Panc1 (cell line): ENCODE measurements at regions not wholly inside any gene's neighbourhood (a gene's known extent, or its start where the extent isn't known, plus 50 kb on each side); places are given as distances from the start of the nearest gene placed in this dataset.

Experiments used
- ATAC-seq: fragments of 200-7000 bp; cut with Tn5 transposase; 2 replicates; pipeline ENCODE4 v1.9.1; 2020; ENCODE audit warnings: mild to moderate bottlenecking, moderate library complexity
- BruUV-seq: library from RNA; stranded (reverse); fragments of 400-500 nt; replicated peaks from 2 replicates; lab custom pipeline; 2021; lab: Mats Ljungman, UMichigan
- CTCF ChIA-PET: fragments of 300-600 bp; sonication (Branson Sonifier 250); formaldehyde crosslinking; loops from one replicate; lab custom pipeline; 2022; ENCODE audit warnings: antibody characterized with exemption; lab: Charles Lee
- POLR2A ChIA-PET: fragments of 300-600 bp; sonication (Branson Sonifier 250); formaldehyde crosslinking; loops from one replicate; lab custom pipeline; 2022; ENCODE audit warnings: antibody characterized with exemption; lab: Charles Lee
- DNase-seq: peaks from one replicate; pipeline ENCODE4 v3.0.0-alpha.2; 2010; ENCODE audit warnings: low read depth, low spot score
- H3K27ac ChIP-seq: 2 replicates; pipeline ENCODE4 v1.5.1; 2011; ENCODE audit warnings: mild to moderate bottlenecking, low read length, inconsistent platforms
- H3K27me3 ChIP-seq: fragments of 200-500 bp; sonication (Bioruptor generic); 2 replicates; pipeline ENCODE4 v1.6.0; 2014; ENCODE audit warnings: low read length, inconsistent platforms; ENCODE audit not compliant: control insufficient read depth, insufficient read depth
- H3K36me3 ChIP-seq: fragments of 200-500 bp; sonication (Bioruptor generic); 2 replicates; pipeline ENCODE4 v1.5.1; 2014; ENCODE audit warnings: inconsistent platforms, mild to moderate bottlenecking, low read length, moderate library complexity; ENCODE audit not compliant: control insufficient read depth, insufficient read depth
- H3K4me1 ChIP-seq: 2 replicates; pipeline ENCODE4 v1.5.1; 2011; ENCODE audit warnings: inconsistent platforms, mild to moderate bottlenecking, low read length, moderate library complexity; ENCODE audit not compliant: control insufficient read depth, insufficient read depth
- H3K4me3 ChIP-seq, 2 experiments: 2 replicates each; pipeline ENCODE4 v1.5.1; 2011 to 2012; ENCODE audit warnings: low read depth in 2 of 2, low read length in 2 of 2, mild to moderate bottlenecking in 2 of 2, inconsistent platforms in 1 of 2, moderate library complexity in 1 of 2
- H3K9me3 ChIP-seq: fragments of 200-500 bp; sonication (Bioruptor generic); 2 replicates; pipeline ENCODE4 v1.5.1; 2014; ENCODE audit warnings: low read depth, mild to moderate bottlenecking, inconsistent platforms, low read length, moderate library complexity; ENCODE audit not compliant: control insufficient read depth, insufficient read depth
- CTCF ChIP-seq: fragments of 450-650 bp; IDR thresholded peaks from 2 replicates; pipeline ENCODE4 v1.5.1; 2017; ENCODE audit warnings: mild to moderate bottlenecking
- POLR2AphosphoS5 ChIP-seq: IDR thresholded peaks from 2 replicates; pipeline ENCODE4 v1.6.1; 2012; ENCODE audit warnings: mild to moderate bottlenecking, low read depth, low read length, moderate library complexity
- REST ChIP-seq, 2 experiments: IDR thresholded peaks; 2 replicates each; pipeline ENCODE4 v1.6.1; 2011 to 2012; ENCODE audit warnings: low read depth in 2 of 2, control low read depth in 1 of 2, low read length in 1 of 2, mild to moderate bottlenecking in 1 of 2, moderate library complexity in 1 of 2; ENCODE audit not compliant: insufficient read depth in 1 of 2
- SIN3A ChIP-seq: IDR thresholded peaks from 2 replicates; pipeline ENCODE4 v1.6.1; 2012; ENCODE audit warnings: low read depth, mild to moderate bottlenecking, low read length, moderate library complexity, borderline replicate concordance; ENCODE audit not compliant: insufficient read depth
- TCF7L2 ChIP-seq: IDR thresholded peaks from 2 replicates; pipeline ENCODE4 v1.6.1; 2011; ENCODE audit warnings: mild to moderate bottlenecking, low read depth, low read length, inconsistent platforms
- in situ Hi-C: cut with HindIII; loops from 2 replicates; pipeline ENCODE4 v1.10.0; 2016; ENCODE audit warnings: low sequenced_read_pairs, low pct_unique_long_range_greater_than_20kb
- intact Hi-C: fragments of 100-400 bp; cut with micrococcal nuclease; formaldehyde crosslinking; loops from one replicate; pipeline ENCODE4 v1.10.0; 2022; ENCODE audit not compliant: unreplicated experiment

GRCh38 chr7:66535414-66536329 is 93.0 kb upstream of the KCTD7 start:
- H3K9me3 ChIP-seq: no peaks in the 10 kb centered on the region
- in situ Hi-C loops (no loop called here), intact Hi-C loops (no loop called here)
- no peak for ATAC-seq
- H3K4me1 ChIP-seq: no peaks in the 10 kb centered on the region
- H3K36me3 ChIP-seq: no peaks in the 10 kb centered on the region
- CTCF ChIA-PET: interaction anchor here (0.6 kb wide), 1 partner anchor 72 kb away, joined by 5 read pairs; no protein-coding TSS in a partner anchor
- BruUV-seq: TSS peak; percentile 40
- no peak for DNase-seq
- TF ChIP-seq SIN3A (no peak), POLR2AphosphoS5 (0 out of 2 replicates have a peak, but pooled peaks have one; percentile 23)
- H3K4me3 ChIP-seq: no peak overlapping the region
- POLR2A ChIA-PET: no interaction called here
- no peak overlapping the region for H3K27ac ChIP-seq
- no peaks in the 10 kb centered on the region for H3K27me3 ChIP-seq

GRCh38 chr7:66537380-66537779 is 91.3 kb upstream of the KCTD7 start:
- H3K27ac ChIP-seq: no peak overlapping the region
- H3K4me3 ChIP-seq: no peak overlapping the region
- H3K4me1 ChIP-seq: no peaks in the 10 kb centered on the region
- H3K9me3 ChIP-seq: no peaks in the 10 kb centered on the region
- ChIA-PET POLR2A (interaction anchor here (0.6 kb wide), 1 partner anchor 200 kb away, joined by 9 read pairs; no protein-coding TSS in a partner anchor), CTCF (no interaction called here)
- DNase-seq: no peak
- no peak for TF ChIP-seq CTCF
- TF ChIP-seq SIN3A: no peak
- TF ChIP-seq POLR2AphosphoS5: no peak
- TF ChIP-seq REST (IDR thresholded peaks at IDR 0.05; ENCODE audit: insufficient read depth in 1 of 2, low read depth in 2 of 2, low read length in 1 of 2): no peak
- TF ChIP-seq TCF7L2: no peak
- no peak for ATAC-seq
- in situ Hi-C loops: no loop called here
- intact Hi-C loops: no loop called here
- no peaks in the 10 kb centered on the region for H3K36me3 ChIP-seq
- no TSS peak for BruUV-seq
- H3K27me3 ChIP-seq: no peaks in the 10 kb centered on the region

- Histone ChIP-seq H3K27me3 (no peaks in the 10 kb centered on the region), H3K4me1 (no peaks in the 10 kb centered on the region), H3K36me3 (no peaks in the 10 kb centered on the region), H3K27ac (no peak overlapping the region), H3K4me3 (no peak overlapping the region), H3K9me3 (no peaks in the 10 kb centered on the region)
- TF ChIP-seq CTCF (no peak), POLR2AphosphoS5 (0 out of 2 replicates have a peak, but pooled peaks have one; percentile 25)
- ChIA-PET POLR2A (no interaction called here), CTCF (no interaction called here)
- in situ Hi-C loops (no loop called here), intact Hi-C loops (no loop called here)
- BruUV-seq: no TSS peak
- no peak for DNase-seq
- no peak for ATAC-seq
Measured at GRCh38 chr7:66537876-66538275, 90.8 kb upstream of the KCTD7 start.
